Gastrocnemius medialis (tissue), 4 donors: ENCODE measurements at regions not wholly inside any gene's neighbourhood (a gene's known extent, or its start where the extent isn't known, plus 50 kb on each side); places are given as distances from the start of the nearest gene placed in this dataset.

ENCODE experiments used
- ATAC-seq, 2 donors: fragments of 150-250 bp; one replicate each; pipeline ENCODE4 v1.9.1; 2016
- DNase-seq, 2 donors: peaks; one replicate each; pipeline ENCODE4 v3.0.0-alpha.2; 2019
- H3K27ac ChIP-seq, 4 donors: fragments of 200-600 bp; sonication (generic); 1 replicate in 1 of 4; 2 replicates in 3 of 4; pipeline ENCODE4 v1.5.1; 2016 to 2018; ENCODE audit warnings: mild to moderate bottlenecking in 2 of 4, moderate library complexity in 1 of 4
- H3K27me3 ChIP-seq, 3 donors: fragments of 200-600 bp; sonication (generic) in 2 of 3; 1 replicate in 1 of 3; 2 replicates in 2 of 3; pipeline versions ENCODE4 v1.5.1 to v1.6.0; 2016 to 2019; ENCODE audit warnings: mild to moderate bottlenecking in 1 of 3, moderate library complexity in 1 of 3
- H3K36me3 ChIP-seq, 2 donors: fragments of 200-600 bp; sonication (generic) in 1 of 2; one replicate each; pipeline ENCODE4 v1.5.1; 2017 to 2018
- H3K4me1 ChIP-seq, 2 donors: fragments of 200-600 bp; sonication (generic) in 1 of 2; one replicate each; pipeline ENCODE4 v1.5.1; 2016 to 2017; ENCODE audit warnings: mild to moderate bottlenecking in 2 of 2
- H3K4me3 ChIP-seq, 4 donors: fragments of 200-600 bp; sonication (generic) in 3 of 4; 1 replicate in 1 of 4; 2 replicates in 3 of 4; pipeline ENCODE4 v1.5.1; 2016 to 2019; ENCODE audit warnings: mild to moderate bottlenecking in 2 of 4
- H3K9me3 ChIP-seq, 3 donors: fragments of 200-600 bp; sonication (generic) in 2 of 3; 1 replicate in 1 of 3; 2 replicates in 2 of 3; pipeline ENCODE4 v1.5.1; 2016 to 2019
- CTCF ChIP-seq, 5 experiments: fragments of 450-650 bp in 3 of 5; fragments of 200-600 bp in 2 of 5; sonication (generic) in 2 of 5; IDR thresholded peaks in 4 of 5; conservative IDR thresholded peaks in 1 of 5; 1 replicate in 4 of 5; 2 replicates in 1 of 5; pipeline ENCODE4 v1.5.1; 2016 to 2019; ENCODE audit warnings: antibody characterized with exemption in 5 of 5, mild to moderate bottlenecking in 3 of 5, moderate library complexity in 3 of 5
- POLR2A ChIP-seq, 2 donors: fragments of 450-650 bp; IDR thresholded peaks; one replicate each; pipeline ENCODE4 v1.6.1; 2017; ENCODE audit warnings: antibody characterized with exemption in 2 of 2, mild to moderate bottlenecking in 2 of 2, moderate library complexity in 2 of 2
- in situ Hi-C, 4 donors: fragments of 200-750 bp; cut with MboI; loops; one replicate each; pipeline versions ENCODE4 v1.15.0 to v1.8.0; 2017; ENCODE audit warnings: low sequenced_read_pairs in 4 of 4
- intact Hi-C: fragments of 100-400 bp; cut with DNase I; formaldehyde crosslinking; loops from one replicate; pipeline ENCODE4 v1.15.1; 2023; ENCODE audit warnings: low total_unique reads

- TF ChIP-seq CTCF (IDR thresholded peaks at IDR 0.05 in 4 of 5, conservative IDR thresholded peaks at IDR 0.05 in 1 of 5) (no peak), POLR2A (IDR thresholded peaks at IDR 0.05) (no peak)
- no peak overlapping the region for H3K4me3 ChIP-seq
- intact Hi-C loops: no loop called here
- H3K27ac ChIP-seq: no peak overlapping the region
- no peaks in the 10 kb centered on the region for H3K36me3 ChIP-seq
- H3K27me3 ChIP-seq: no peaks in the 10 kb centered on the region
- DNase-seq (no peak), ATAC-seq (no peak)
- in situ Hi-C loops: loop anchor here in 1 of 4 donors (10.0 kb wide), 1 partner anchor 60 kb away; no protein-coding TSS in a partner anchor
- H3K9me3 ChIP-seq: no peaks in the 10 kb centered on the region
- no peaks in the 10 kb centered on the region for H3K4me1 ChIP-seq
These were observed 241.7 kb downstream of the SNCA start for GRCh38 chr4:89595125-89595789.

- H3K27me3 ChIP-seq: no peaks in the 10 kb centered on the region
- in situ Hi-C loops (loop anchor here in 1 of 4 donors (10.0 kb wide), 1 partner anchor 55 kb away; no protein-coding TSS in a partner anchor), intact Hi-C loops (no loop called here)
- ATAC-seq (no peak), DNase-seq (no peak)
- TF ChIP-seq POLR2A (IDR thresholded peaks at IDR 0.05): no peak
- TF ChIP-seq CTCF (IDR thresholded peaks at IDR 0.05 in 4 of 5, conservative IDR thresholded peaks at IDR 0.05 in 1 of 5): no peak
- H3K4me3 ChIP-seq: no peak overlapping the region
- H3K4me1 ChIP-seq: no peaks in the 10 kb centered on the region
- no peaks in the 10 kb centered on the region for H3K9me3 ChIP-seq
- no peaks in the 10 kb centered on the region for H3K36me3 ChIP-seq
- no peak overlapping the region for H3K27ac ChIP-seq
These were observed 246.8 kb downstream of the SNCA start for GRCh38 chr4:89590128-89590527.

DNA sequence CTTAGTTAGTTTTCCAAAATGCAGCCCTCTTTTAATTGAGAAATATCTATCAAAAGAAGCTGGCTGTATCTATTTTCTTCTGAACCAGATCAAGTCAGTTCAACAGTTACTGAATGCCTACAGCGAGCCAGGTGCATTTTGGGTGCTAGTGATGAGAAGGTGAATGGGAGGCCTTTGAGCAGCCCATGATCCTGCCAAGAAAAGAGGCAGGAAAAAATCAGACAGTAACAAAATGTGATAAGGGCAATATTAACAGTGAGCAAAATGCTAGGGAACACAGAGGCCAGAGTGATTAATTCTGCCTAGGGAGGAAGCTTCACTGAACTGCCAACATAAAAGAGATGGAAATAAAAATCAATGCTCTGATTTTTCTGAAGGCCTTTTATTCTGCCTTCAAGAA lies 248.5 kb downstream of the SNCA start:
- no peaks in the 10 kb centered on the region for H3K9me3 ChIP-seq

GRCh38 chr4:89587364-89587763 lies 249.6 kb downstream of the SNCA start:
- no peak for ATAC-seq
- intact Hi-C loops: no loop called here

More for the DNA sequence above, 248.5 kb downstream of the SNCA start:
- Histone ChIP-seq H3K4me1 (no peaks in the 10 kb centered on the region), H3K36me3 (no peaks in the 10 kb centered on the region), H3K27ac (no peak overlapping the region), H3K27me3 (no peaks in the 10 kb centered on the region), H3K4me3 (no peak overlapping the region)
- intact Hi-C loops (no loop called here), in situ Hi-C loops (no loop called here)
- TF ChIP-seq CTCF (IDR thresholded peaks at IDR 0.05 in 4 of 5, conservative IDR thresholded peaks at IDR 0.05 in 1 of 5) (no peak), POLR2A (IDR thresholded peaks at IDR 0.05) (no peak)
- no peak for ATAC-seq
- DNase-seq: no peak

More at GRCh38 chr4:89587364-89587763, 249.6 kb downstream of the SNCA start:
- Histone ChIP-seq H3K9me3 (no peaks in the 10 kb centered on the region), H3K27ac (no peak overlapping the region), H3K4me3 (no peak overlapping the region), H3K36me3 (no peaks in the 10 kb centered on the region), H3K27me3 (no peaks in the 10 kb centered on the region), H3K4me1 (no peaks in the 10 kb centered on the region)
- TF ChIP-seq POLR2A (IDR thresholded peaks at IDR 0.05) (no peak), CTCF (IDR thresholded peaks at IDR 0.05 in 4 of 5, conservative IDR thresholded peaks at IDR 0.05 in 1 of 5) (no peak)
- in situ Hi-C loops: no loop called here
- DNase-seq: no peak
